Pancreas (tissue), 10 donors: ENCODE measurements at regions not wholly inside any gene's neighbourhood (a gene's known extent, or its start where the extent isn't known, plus 50 kb on each side); places are given as distances from the start of the nearest gene placed in this dataset.

ENCODE experiments used
- ATAC-seq, 4 donors: fragments of 200-7000 bp; cut with Tn5 transposase; one replicate each; pipeline versions ENCODE4 v1.8.0 to v1.9.1; 2020; ENCODE audit warnings: mild to moderate bottlenecking in 4 of 4, moderate library complexity in 4 of 4
- DNase-seq, 6 donors: peaks; one replicate each; pipeline ENCODE4 v3.0.0-alpha.2; 2020
- FAIRE-seq: peaks from 2 replicates; lab custom pipeline; 2012; peaks lifted over from hg19 to GRCh38; lab: Jason Lieb, UNC
- H3K27ac ChIP-seq, 4 donors: fragments of 200-600 bp; sonication (generic); 1 replicate in 3 of 4; 2 replicates in 1 of 4; pipeline versions ENCODE4 v1.5.0 to v1.8.0; 2020
- H3K27me3 ChIP-seq, 4 donors: fragments of 200-600 bp; one replicate each; pipeline ENCODE4 v1.8.0; 2021
- H3K36me3 ChIP-seq, 3 donors: fragments of 200-600 bp; sonication (generic) in 1 of 3; one replicate each; pipeline versions ENCODE4 v1.5.0 to v1.8.0; 2020 to 2021
- H3K4me1 ChIP-seq, 3 donors: fragments of 200-600 bp; one replicate each; pipeline ENCODE4 v1.8.0; 2021
- H3K4me3 ChIP-seq, 4 donors: fragments of 200-600 bp; sonication (generic) in 2 of 4; one replicate each; pipeline versions ENCODE4 v1.5.0 to v1.8.0; 2020 to 2021
- H3K9me3 ChIP-seq, 4 donors: fragments of 200-600 bp; one replicate each; pipeline ENCODE4 v1.8.0; 2021
- WGBS, 2 donors: extraction: QIAGEN DNeasy Blood & Tissue Kit; methylation state at CpG; one replicate each; pipeline ENCODE4 v1.1.7; 2013; 5-methylcytosine and 5-hydroxymethylcytosine counted together
- intact Hi-C, 3 donors: fragments of 100-400 bp; cut with DNase I; formaldehyde crosslinking; loops; one replicate each; pipeline versions ENCODE4 v1.11.1 to v1.14.2; 2022
- TF ChIP-seq, protein P1 (sequence below), 4 donors: fragments of 200-600 bp; sonication (generic) in 3 of 4; IDR thresholded peaks; one replicate each; pipeline versions ENCODE4 v1.5.0 to v1.8.0; 2021; ENCODE audit warnings: antibody characterized with exemption in 4 of 4
- donor health status: healthy with polysubstance abuse.
- donor health status: DM: no; HTN: no; CAD: no; lungs with moderate emphysema.
- donor health status: DM: no; HTN: no; CAD: no.
- donor health status: control.
- donor health status: control.
- donor health status: Bipolar disorder and iron deficiency.
- donor health status: DM: yes; HTN: yes; CAD: no.
- donor health status: DM: no; HTN: no; CAD: no.
- donor health status: DM: no; HTN: no; CAD: no.
- donor health status: DM: yes; HTN: yes; CAD: no.

DNA sequence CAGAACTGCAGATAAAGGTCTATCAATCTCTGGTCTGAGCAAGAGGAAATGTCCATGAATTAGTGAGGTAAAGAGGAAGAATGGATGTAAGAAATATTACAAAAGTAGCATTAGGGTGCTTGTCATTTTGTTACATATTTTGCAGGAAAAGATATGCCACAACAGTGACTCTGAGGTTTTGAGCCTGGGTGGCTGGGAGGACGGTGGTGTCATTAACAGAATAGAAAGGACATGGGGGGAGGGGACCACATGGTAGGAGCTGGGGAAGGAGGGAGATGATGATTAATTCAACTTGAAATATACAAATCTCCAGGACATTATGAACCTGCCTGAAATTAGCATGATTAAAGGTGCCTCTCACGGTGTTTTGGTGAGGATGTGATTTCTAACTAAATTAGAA lies 245.5 kb upstream of the MDFIC2 start:
- no peaks in the 10 kb centered on the region for H3K36me3 ChIP-seq
- no peak for ATAC-seq
- H3K9me3 ChIP-seq = no peaks in the 10 kb centered on the region
- TF ChIP-seq, protein P1, sequence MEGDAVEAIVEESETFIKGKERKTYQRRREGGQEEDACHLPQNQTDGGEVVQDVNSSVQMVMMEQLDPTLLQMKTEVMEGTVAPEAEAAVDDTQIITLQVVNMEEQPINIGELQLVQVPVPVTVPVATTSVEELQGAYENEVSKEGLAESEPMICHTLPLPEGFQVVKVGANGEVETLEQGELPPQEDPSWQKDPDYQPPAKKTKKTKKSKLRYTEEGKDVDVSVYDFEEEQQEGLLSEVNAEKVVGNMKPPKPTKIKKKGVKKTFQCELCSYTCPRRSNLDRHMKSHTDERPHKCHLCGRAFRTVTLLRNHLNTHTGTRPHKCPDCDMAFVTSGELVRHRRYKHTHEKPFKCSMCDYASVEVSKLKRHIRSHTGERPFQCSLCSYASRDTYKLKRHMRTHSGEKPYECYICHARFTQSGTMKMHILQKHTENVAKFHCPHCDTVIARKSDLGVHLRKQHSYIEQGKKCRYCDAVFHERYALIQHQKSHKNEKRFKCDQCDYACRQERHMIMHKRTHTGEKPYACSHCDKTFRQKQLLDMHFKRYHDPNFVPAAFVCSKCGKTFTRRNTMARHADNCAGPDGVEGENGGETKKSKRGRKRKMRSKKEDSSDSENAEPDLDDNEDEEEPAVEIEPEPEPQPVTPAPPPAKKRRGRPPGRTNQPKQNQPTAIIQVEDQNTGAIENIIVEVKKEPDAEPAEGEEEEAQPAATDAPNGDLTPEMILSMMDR (IDR thresholded peaks at IDR 0.05) = no peak
- no peak overlapping the region for H3K4me3 ChIP-seq
- H3K27me3 ChIP-seq = no peaks in the 10 kb centered on the region
- 79 to 82% methylated on average over 2 of the region's 2 CpGs for WGBS, 2 donors
- DNase-seq = no peak
- intact Hi-C loops = no loop called here
- FAIRE-seq = no peak
- H3K4me1 ChIP-seq = no peaks in the 10 kb centered on the region
- no peak overlapping the region for H3K27ac ChIP-seq

DNA sequence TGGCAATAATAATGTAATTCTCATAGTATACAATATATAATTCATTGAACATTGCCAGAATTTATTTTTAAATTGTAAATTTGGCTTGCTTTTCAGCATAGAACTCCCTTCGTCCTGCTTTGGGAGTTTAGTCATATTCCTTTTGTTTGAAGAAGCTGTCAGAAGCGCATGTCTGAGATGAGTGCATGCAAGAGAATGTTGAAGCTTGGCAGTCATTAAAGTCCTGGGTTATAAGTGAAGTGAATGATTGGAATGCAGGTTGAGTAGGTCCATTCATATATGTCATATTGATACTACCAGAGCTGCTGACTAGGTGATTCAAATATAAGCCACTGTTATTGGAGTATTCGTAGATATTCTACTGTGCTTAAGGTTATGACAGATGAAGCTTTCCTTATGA lies 243.6 kb upstream of the MDFIC2 start:
- Histone ChIP-seq H3K9me3 (no peaks in the 10 kb centered on the region), H3K36me3 (no peaks in the 10 kb centered on the region), H3K4me3 (no peak overlapping the region), H3K27me3 (no peaks in the 10 kb centered on the region), H3K4me1 (no peaks in the 10 kb centered on the region), H3K27ac (no peak overlapping the region)
- 88 to 91% methylated on average over 3 of the region's 3 CpGs for WGBS, 2 donors
- TF ChIP-seq, protein P1 (IDR thresholded peaks at IDR 0.05) = no peak
- FAIRE-seq = no peak
- no peak for DNase-seq
- ATAC-seq = no peak
- intact Hi-C loops = no loop called here

DNA sequence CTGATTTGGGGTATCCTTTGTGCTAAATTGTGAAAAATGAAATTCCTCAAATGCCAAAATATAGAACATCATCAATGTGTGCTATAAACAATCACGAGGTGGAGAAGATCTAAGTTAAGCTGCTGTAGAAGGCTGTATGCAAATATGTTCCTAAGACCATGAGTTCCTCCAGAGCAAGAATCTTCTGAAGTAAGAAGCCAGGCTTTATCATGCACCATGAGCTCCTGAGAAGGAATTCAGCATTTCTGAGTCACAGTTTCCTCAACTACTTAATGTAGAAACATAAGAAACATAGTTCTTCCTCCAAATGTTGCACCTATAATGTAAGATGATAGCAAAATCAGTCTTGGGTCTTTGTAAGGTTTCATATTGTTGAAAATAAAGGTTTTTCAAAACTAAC lies 241.7 kb upstream of the MDFIC2 start:
- Histone ChIP-seq H3K27me3 (no peaks in the 10 kb centered on the region), H3K9me3 (no peaks in the 10 kb centered on the region), H3K27ac (no peak overlapping the region), H3K4me3 (no peak overlapping the region), H3K36me3 (no peaks in the 10 kb centered on the region), H3K4me1 (no peaks in the 10 kb centered on the region)
- FAIRE-seq (no peak), ATAC-seq (no peak), DNase-seq (no peak)
- 57 to 70% methylated on average over 1 of the region's 1 CpG for WGBS, 2 donors
- TF ChIP-seq, protein P1 (IDR thresholded peaks at IDR 0.05) = no peak
- intact Hi-C loops = no loop called here

DNA sequence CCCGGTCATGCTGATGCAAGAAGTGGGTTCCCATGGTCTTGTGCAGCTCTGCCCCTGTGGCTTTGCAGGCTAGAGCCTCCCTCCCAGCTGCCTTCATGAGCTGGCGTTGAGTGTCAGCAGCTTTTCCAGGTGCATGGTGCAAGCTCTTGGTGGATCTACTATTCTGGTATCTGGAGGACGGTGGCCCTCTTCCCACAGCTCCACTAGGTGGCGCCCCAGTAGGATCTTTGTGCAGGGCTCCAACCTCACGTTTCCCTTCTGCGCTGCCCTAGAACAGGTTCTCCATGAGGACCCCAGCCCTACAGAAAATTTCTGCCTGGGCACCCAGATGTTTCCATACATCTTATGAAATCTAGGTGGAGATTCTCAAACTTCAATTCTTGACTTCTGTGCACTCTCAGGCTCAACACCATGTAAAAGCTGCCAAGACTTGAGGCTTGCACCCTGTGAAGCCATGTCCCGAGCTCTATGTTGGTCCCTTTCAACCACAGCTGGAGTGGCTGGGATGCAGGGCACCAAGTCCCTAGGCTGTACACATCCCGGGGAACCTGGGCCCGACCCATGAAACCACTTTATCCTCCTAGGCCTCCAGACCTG lies 238.4 kb upstream of the MDFIC2 start:
- ATAC-seq (peak; percentile 90 to 95 (median 92)), FAIRE-seq (no peak), DNase-seq (peak; percentile 46 to 89 (median 74))
- no peak overlapping the region for H3K4me3 ChIP-seq
- WGBS, 2 donors = 36 to 45% methylated on average over 9 of the region's 9 CpGs
- no peaks in the 10 kb centered on the region for H3K27me3 ChIP-seq
- no peaks in the 10 kb centered on the region for H3K4me1 ChIP-seq
- TF ChIP-seq, protein P1 (IDR thresholded peaks at IDR 0.05) = peak; percentile 54 to 74 (median 66)
- H3K36me3 ChIP-seq = no peaks in the 10 kb centered on the region
- H3K9me3 ChIP-seq = no peaks in the 10 kb centered on the region
- intact Hi-C loops = no loop called here
- no peak overlapping the region for H3K27ac ChIP-seq

DNA sequence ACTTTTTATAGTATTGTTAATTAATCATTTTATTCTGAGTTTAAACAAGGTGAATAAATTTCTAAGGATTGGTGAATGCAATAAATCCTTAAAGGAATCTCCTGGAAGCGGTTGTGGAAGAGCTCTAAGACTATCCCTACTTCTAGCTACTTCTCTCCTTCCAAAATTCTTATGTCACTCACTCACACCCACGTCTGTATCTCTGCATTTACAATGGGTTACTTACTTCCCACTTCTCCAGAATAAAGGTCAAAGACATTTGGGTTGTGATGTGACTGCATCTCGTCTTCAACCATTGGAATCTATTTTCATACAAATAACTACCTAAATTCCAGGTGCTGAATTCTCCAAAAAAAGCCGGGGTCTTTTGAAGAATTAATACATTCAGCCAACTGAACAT lies 234.2 kb upstream of the MDFIC2 start:
- Histone ChIP-seq H3K27me3 (no peaks in the 10 kb centered on the region), H3K27ac (no peak overlapping the region), H3K9me3 (no peaks in the 10 kb centered on the region), H3K4me1 (no peaks in the 10 kb centered on the region), H3K4me3 (no peak overlapping the region), H3K36me3 (no peaks in the 10 kb centered on the region)
- no peak for DNase-seq
- ATAC-seq = no peak
- no peak for FAIRE-seq
- WGBS, 2 donors = 73 to 74% methylated on average over 4 of the region's 4 CpGs
- intact Hi-C loops = loop anchor here in 1 of 3 donors (10.0 kb wide), 1 partner anchor 1038 kb away; the partner anchor contains the start of gene FOXP1
- TF ChIP-seq, protein P1 (IDR thresholded peaks at IDR 0.05) = no peak
